ENCODE measurements at regions not wholly inside any gene's neighbourhood (a gene's known extent, or its start where the extent isn't known, plus 50 kb on each side); places are given as distances from the start of the nearest gene placed in this dataset.

DNA sequence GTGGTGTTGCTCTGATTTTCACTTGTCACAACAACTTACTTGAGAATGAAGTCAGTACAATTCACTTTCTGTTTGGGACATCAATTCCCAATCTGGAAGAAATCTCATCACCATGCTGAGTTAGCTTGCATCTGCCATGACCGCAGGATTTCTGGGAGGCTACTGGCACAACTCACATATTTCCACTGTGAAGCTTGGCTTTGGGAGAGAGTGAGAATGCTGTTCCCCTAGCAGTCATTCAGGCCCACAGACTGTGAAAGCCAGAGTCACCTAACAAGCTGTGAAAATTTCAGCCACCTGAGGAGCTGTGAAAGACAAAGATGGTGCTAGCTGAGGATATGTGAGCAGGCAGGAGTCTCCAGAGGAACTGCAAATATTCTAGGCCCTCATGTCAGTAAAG, 365.2 kb upstream of the TUSC1 start:
- H3K36me3 ChIP-seq: no peaks in the 10 kb centered on the region
- H3K4me1 ChIP-seq: no peaks in the 10 kb centered on the region
- ATAC-seq (no peak), DNase-seq (no peak)
- no peak overlapping the region for H3K4me3 ChIP-seq
- H3K27ac ChIP-seq: no peak overlapping the region
- intact Hi-C loops (cut with DNase I): loop anchor here in 1 of 10 donors (5.0 kb wide), 1 partner anchor 39 kb away; no protein-coding TSS in a partner anchor
- TF ChIP-seq, protein P1, sequence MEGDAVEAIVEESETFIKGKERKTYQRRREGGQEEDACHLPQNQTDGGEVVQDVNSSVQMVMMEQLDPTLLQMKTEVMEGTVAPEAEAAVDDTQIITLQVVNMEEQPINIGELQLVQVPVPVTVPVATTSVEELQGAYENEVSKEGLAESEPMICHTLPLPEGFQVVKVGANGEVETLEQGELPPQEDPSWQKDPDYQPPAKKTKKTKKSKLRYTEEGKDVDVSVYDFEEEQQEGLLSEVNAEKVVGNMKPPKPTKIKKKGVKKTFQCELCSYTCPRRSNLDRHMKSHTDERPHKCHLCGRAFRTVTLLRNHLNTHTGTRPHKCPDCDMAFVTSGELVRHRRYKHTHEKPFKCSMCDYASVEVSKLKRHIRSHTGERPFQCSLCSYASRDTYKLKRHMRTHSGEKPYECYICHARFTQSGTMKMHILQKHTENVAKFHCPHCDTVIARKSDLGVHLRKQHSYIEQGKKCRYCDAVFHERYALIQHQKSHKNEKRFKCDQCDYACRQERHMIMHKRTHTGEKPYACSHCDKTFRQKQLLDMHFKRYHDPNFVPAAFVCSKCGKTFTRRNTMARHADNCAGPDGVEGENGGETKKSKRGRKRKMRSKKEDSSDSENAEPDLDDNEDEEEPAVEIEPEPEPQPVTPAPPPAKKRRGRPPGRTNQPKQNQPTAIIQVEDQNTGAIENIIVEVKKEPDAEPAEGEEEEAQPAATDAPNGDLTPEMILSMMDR (IDR thresholded peaks at IDR 0.05): no peak
- peaks cover 0 to 49% (median 0%) of the 10 kb centered on the region in 11 donors for H3K9me3 ChIP-seq
- WGBS, 2 donors: 58 to 77% methylated on average over 1 of the region's 1 CpG
- no peaks in the 10 kb centered on the region for H3K27me3 ChIP-seq

- TF ChIP-seq, protein P1 (IDR thresholded peaks at IDR 0.05): no peak
- 68 to 71% methylated on average over 6 of the region's 6 CpGs for WGBS, 2 donors
- no peaks in the 10 kb centered on the region for H3K4me1 ChIP-seq
- no peaks in the 10 kb centered on the region for H3K36me3 ChIP-seq
- no peaks in the 10 kb centered on the region for H3K27me3 ChIP-seq
- intact Hi-C loops (cut with DNase I): no loop called here
- no peak overlapping the region for H3K27ac ChIP-seq
- ATAC-seq (no peak), DNase-seq (no peak)
- H3K4me3 ChIP-seq: no peak overlapping the region
- peaks cover 0 to 20% (median 0%) of the 10 kb centered on the region in 11 donors for H3K9me3 ChIP-seq
Measured at GRCh38 chr9:26034786-26035185, 356.5 kb upstream of the TUSC1 start.

DNA sequence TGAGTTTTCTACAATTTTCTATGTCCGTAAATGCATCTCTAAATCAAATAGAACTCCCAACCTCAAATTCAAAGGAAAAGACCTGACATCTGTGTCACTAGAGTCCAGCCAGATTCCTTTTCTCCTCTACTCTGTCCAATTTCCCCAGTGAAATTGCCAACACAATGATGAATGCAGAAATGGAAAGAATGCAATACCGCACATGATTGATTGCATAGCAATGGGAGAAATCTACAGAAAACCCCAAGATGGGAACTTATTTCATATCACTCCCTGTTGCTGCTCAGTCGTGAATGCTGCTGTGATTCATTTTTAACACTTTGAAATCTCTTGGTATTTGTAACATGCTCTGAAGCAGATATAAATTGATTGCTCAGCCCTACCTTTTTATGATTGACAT, 355.1 kb upstream of the TUSC1 start:
- no peaks in the 10 kb centered on the region for H3K27me3 ChIP-seq
- no peak overlapping the region for H3K27ac ChIP-seq
- DNase-seq (no peak), ATAC-seq (no peak)
- intact Hi-C loops (cut with DNase I): loop anchor here in 1 of 10 donors (1.0 kb wide), 1 partner anchor 22 kb away; no protein-coding TSS in a partner anchor
- TF ChIP-seq, protein P1 (IDR thresholded peaks at IDR 0.05): no peak
- H3K4me1 ChIP-seq: no peaks in the 10 kb centered on the region
- no peak overlapping the region for H3K4me3 ChIP-seq
- 66 to 69% methylated on average over 3 of the region's 3 CpGs for WGBS, 2 donors
- peaks cover 0 to 7% (median 0%) of the 10 kb centered on the region in 11 donors for H3K9me3 ChIP-seq
- H3K36me3 ChIP-seq: no peaks in the 10 kb centered on the region

GRCh38 chr9:26026423-26027100, 348.3 kb upstream of the TUSC1 start:
- ATAC-seq: no peak
- intact Hi-C loops (cut with DNase I): no loop called here
- no peak overlapping the region for H3K27ac ChIP-seq
- TF ChIP-seq, protein P1 (IDR thresholded peaks at IDR 0.05): no peak
- no peaks in the 10 kb centered on the region for H3K36me3 ChIP-seq
- peaks cover 0 to 17% (median 0%) of the 10 kb centered on the region in 11 donors for H3K9me3 ChIP-seq
- no peak overlapping the region for H3K4me3 ChIP-seq
- no peak for DNase-seq
- H3K4me1 ChIP-seq: no peaks in the 10 kb centered on the region
- no peaks in the 10 kb centered on the region for H3K27me3 ChIP-seq
- WGBS, 2 donors: 63 to 65% methylated on average over 2 of the region's 2 CpGs
